DND-41 (cell line): ENCODE measurements at regions not wholly inside any gene's neighbourhood (a gene's known extent, or its start where the extent isn't known, plus 50 kb on each side); places are given as distances from the start of the nearest gene placed in this dataset.

ENCODE experiments used
- ATAC-seq: fragments of 200-7000 bp; cut with Tn5 transposase; 3 replicates; pipeline ENCODE4 v1.9.1; 2021; ENCODE audit warnings: low read depth; ENCODE audit not compliant: insufficient read depth
- DNase-seq: peaks from one replicate; pipeline ENCODE4 v3.0.0-alpha.2; 2020
- H2AFZ ChIP-seq: 2 replicates; pipeline ENCODE4 v1.6.0; 2012; ENCODE audit warnings: low read depth, low read length
- H3K27ac ChIP-seq: 2 replicates; pipeline ENCODE4 v1.5.1; 2012; ENCODE audit warnings: low read length, inconsistent platforms
- H3K27me3 ChIP-seq: fragments of 200-600 bp; sonication (generic); 2 replicates; pipeline ENCODE4 v1.6.0; 2012; ENCODE audit warnings: low read length, mild to moderate bottlenecking, inconsistent platforms; ENCODE audit not compliant: insufficient read depth, poor library complexity
- H3K36me3 ChIP-seq: 2 replicates; pipeline ENCODE4 v1.5.1; 2012; ENCODE audit warnings: low read length, inconsistent platforms; ENCODE audit not compliant: insufficient read depth
- H3K4me1 ChIP-seq: 2 replicates; pipeline ENCODE4 v1.5.1; 2012; ENCODE audit warnings: mild to moderate bottlenecking, low read length; ENCODE audit not compliant: insufficient read depth
- H3K4me2 ChIP-seq: 2 replicates; pipeline ENCODE4 v1.6.0; 2012; ENCODE audit warnings: mild to moderate bottlenecking, moderate library complexity, low read length, inconsistent platforms; ENCODE audit not compliant: insufficient read depth
- H3K4me3 ChIP-seq, 2 experiments: fragments of 200-600 bp in 1 of 2; shearing (Covaris generic) in 1 of 2; 2 replicates each; pipeline ENCODE4 v1.5.1; 2012 to 2016; ENCODE audit warnings: inconsistent platforms in 2 of 2, low read length in 2 of 2, mild to moderate bottlenecking in 2 of 2, low read depth in 1 of 2, moderate library complexity in 1 of 2
- H3K79me2 ChIP-seq: 2 replicates; pipeline ENCODE4 v1.6.0; 2012; ENCODE audit warnings: low read length, inconsistent platforms; ENCODE audit not compliant: insufficient read depth
- H3K9ac ChIP-seq: 2 replicates; pipeline ENCODE4 v1.6.0; 2012; ENCODE audit warnings: low read depth, mild to moderate bottlenecking, inconsistent platforms, low read length, moderate library complexity
- H3K9me3 ChIP-seq: 2 replicates; pipeline ENCODE4 v1.5.1; 2012; ENCODE audit warnings: low read length, moderate library complexity, mild to moderate bottlenecking, inconsistent platforms; ENCODE audit not compliant: insufficient read depth, severe bottlenecking
- H4K20me1 ChIP-seq: 2 replicates; pipeline ENCODE4 v1.6.0; 2012; ENCODE audit warnings: low read length; ENCODE audit not compliant: insufficient read depth
- CTCF ChIP-seq: IDR thresholded peaks from 2 replicates; pipeline ENCODE4 v1.5.1; 2012; ENCODE audit warnings: borderline replicate concordance, low read length, moderate library complexity, mild to moderate bottlenecking; ENCODE audit not compliant: poor library complexity, severe bottlenecking; ENCODE audit errors: extremely low read depth
- EZH2 ChIP-seq: IDR thresholded peaks from 3 replicates; pipeline ENCODE4 v1.6.1; 2012; ENCODE audit warnings: borderline replicate concordance, low read depth, mild to moderate bottlenecking, moderate library complexity, low read length, inconsistent platforms; ENCODE audit not compliant: severe bottlenecking

GRCh38 chr6:165071906-165072305, 237.5 kb downstream of the C6orf118 start:
- Histone ChIP-seq H3K36me3 (no peaks in the 10 kb centered on the region), H3K4me2 (no peak overlapping the region), H3K79me2 (no peaks in the 10 kb centered on the region), H3K9me3 (no peaks in the 10 kb centered on the region), H3K4me3 (no peak overlapping the region), H3K4me1 (no peaks in the 10 kb centered on the region), H3K9ac (no peak overlapping the region), H3K27me3 (no peaks in the 10 kb centered on the region), H2AFZ (no peak overlapping the region), H4K20me1 (no peaks in the 10 kb centered on the region), H3K27ac (no peak overlapping the region)
- TF ChIP-seq EZH2, result no peak
- no peak for TF ChIP-seq CTCF
- ATAC-seq, result no peak
- no peak for DNase-seq

- TF ChIP-seq CTCF (no peak), EZH2 (no peak)
These were observed 248.7 kb downstream of the C6orf118 start for GRCh38 chr6:165060720-165061119.

GRCh38 chr6:165059032-165059431, 250.4 kb downstream of the C6orf118 start:
- TF ChIP-seq CTCF (no peak), EZH2 (no peak)
- Histone ChIP-seq H3K4me1 (no peaks in the 10 kb centered on the region), H3K4me2 (no peak overlapping the region), H3K9ac (no peak overlapping the region), H3K36me3 (no peaks in the 10 kb centered on the region), H3K27ac (no peak overlapping the region), H3K4me3 (no peak overlapping the region), H3K79me2 (no peaks in the 10 kb centered on the region), H2AFZ (no peak overlapping the region), H3K27me3 (no peaks in the 10 kb centered on the region), H3K9me3 (no peaks in the 10 kb centered on the region), H4K20me1 (no peaks in the 10 kb centered on the region)
- DNase-seq, result no peak
- no peak for ATAC-seq

More at GRCh38 chr6:165060720-165061119, 248.7 kb downstream of the C6orf118 start:
- Histone ChIP-seq H3K4me1 (no peaks in the 10 kb centered on the region), H3K4me3 (no peak overlapping the region), H3K27ac (no peak overlapping the region), H2AFZ (no peak overlapping the region), H3K4me2 (no peak overlapping the region), H3K27me3 (no peaks in the 10 kb centered on the region), H3K36me3 (no peaks in the 10 kb centered on the region), H3K9ac (no peak overlapping the region), H4K20me1 (no peaks in the 10 kb centered on the region), H3K9me3 (no peaks in the 10 kb centered on the region), H3K79me2 (no peaks in the 10 kb centered on the region)
- DNase-seq (no peak), ATAC-seq (no peak)

- no peaks in the 10 kb centered on the region for H3K9me3 ChIP-seq
- no peak for ATAC-seq
These were observed 253.1 kb downstream of the C6orf118 start for GRCh38 chr6:165056292-165056691.

More at GRCh38 chr6:165056292-165056691, 253.1 kb downstream of the C6orf118 start:
- Histone ChIP-seq H3K27ac (no peak overlapping the region), H3K79me2 (no peaks in the 10 kb centered on the region), H3K4me1 (no peaks in the 10 kb centered on the region), H3K9ac (no peak overlapping the region), H2AFZ (no peak overlapping the region), H4K20me1 (no peaks in the 10 kb centered on the region), H3K36me3 (no peaks in the 10 kb centered on the region), H3K27me3 (no peaks in the 10 kb centered on the region), H3K4me2 (no peak overlapping the region), H3K4me3 (no peak overlapping the region)
- no peak for DNase-seq
- TF ChIP-seq CTCF (no peak), EZH2 (no peak)
